WTC11 (cell line): ENCODE measurements at regions not wholly inside any gene's neighbourhood (a gene's known extent, or its start where the extent isn't known, plus 50 kb on each side); places are given as distances from the start of the nearest gene placed in this dataset.

Experiments
- ATF1 ChIP-seq: sonication (generic); formaldehyde crosslinking; IDR thresholded peaks from 2 replicates; pipeline ENCODE4 v1.8.1; 2023; ENCODE audit warnings: mild to moderate bottlenecking, moderate library complexity, missing genetic modification reagents
- ELF4 ChIP-seq: sonication (generic); formaldehyde crosslinking; IDR thresholded peaks from 2 replicates; pipeline ENCODE4 v1.8.1; 2022; ENCODE audit warnings: low read depth, mild to moderate bottlenecking, moderate library complexity, missing genetic modification reagents
- JUN ChIP-seq: sonication (generic); formaldehyde crosslinking; IDR thresholded peaks from 2 replicates; pipeline ENCODE4 v1.8.0; 2023; ENCODE audit warnings: mild to moderate bottlenecking, missing genetic modification reagents
- NR1H2 ChIP-seq: sonication (generic); formaldehyde crosslinking; IDR thresholded peaks from 2 replicates; pipeline ENCODE4 v1.9.0; 2021; ENCODE audit warnings: mild to moderate bottlenecking, moderate library complexity, missing genetic modification reagents
- ZNF232 ChIP-seq: sonication (generic); formaldehyde crosslinking; IDR thresholded peaks from 2 replicates; pipeline ENCODE4 v1.8.0; 2022; ENCODE audit warnings: mild to moderate bottlenecking, missing genetic modification reagents
- ZNF416 ChIP-seq: fragments of 250-450 bp; sonication (Bioruptor Pico); IDR thresholded peaks from 2 replicates; pipeline ENCODE4 v1.9.0; 2021; ENCODE audit warnings: mild to moderate bottlenecking, inconsistent platforms
- TF ChIP-seq, protein P1 (sequence below): fragments of 200-600 bp; IDR thresholded peaks from 2 replicates; pipeline ENCODE4 v1.8.0; 2022; ENCODE audit warnings: antibody characterized with exemption
- TF ChIP-seq, protein P2 (sequence below): sonication (generic); formaldehyde crosslinking; IDR thresholded peaks from 2 replicates; pipeline ENCODE4 v1.8.0; 2022; ENCODE audit warnings: mild to moderate bottlenecking, missing genetic modification reagents
- TF ChIP-seq, protein P3 (sequence below): sonication (generic); formaldehyde crosslinking; conservative IDR thresholded peaks from 2 replicates; pipeline ENCODE4 v1.8.1; 2023; ENCODE audit warnings: mild to moderate bottlenecking, low read depth, missing genetic modification reagents, moderate library complexity

DNA sequence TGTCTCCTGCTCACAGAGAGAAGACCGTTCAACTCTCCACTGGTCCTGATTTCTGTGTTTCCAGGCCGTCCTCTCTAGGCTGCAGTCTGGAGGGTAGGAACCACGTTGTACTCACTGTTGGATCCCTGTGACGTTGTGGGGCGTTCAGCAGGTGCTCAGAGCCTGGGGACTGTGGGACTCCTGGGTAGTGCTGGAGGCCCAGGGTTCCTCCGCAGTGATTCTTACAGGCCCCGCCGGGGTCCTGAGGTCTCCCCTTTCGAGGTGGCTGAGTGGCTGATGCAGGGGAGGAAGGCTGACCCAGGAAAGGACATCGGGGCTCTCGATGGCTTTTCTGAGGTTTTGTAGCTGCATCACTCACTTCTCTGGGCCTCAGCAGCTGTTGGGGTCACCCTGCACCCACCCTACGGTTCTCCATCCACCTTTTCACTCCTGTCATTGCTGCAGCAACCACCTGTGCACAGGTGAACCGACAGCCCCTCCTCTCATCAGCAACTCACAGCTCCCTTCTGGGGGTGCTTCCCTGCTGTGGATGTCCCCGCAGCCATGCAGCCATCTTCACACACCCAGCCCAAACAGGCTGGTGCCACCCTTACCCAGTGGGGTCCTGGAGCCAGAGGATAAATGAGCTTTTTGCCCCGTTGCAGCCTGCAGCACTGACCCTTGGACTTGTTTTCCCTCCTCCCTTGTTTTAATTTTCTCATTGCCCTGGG, 169.6 kb upstream of the HDAC4 start:
- TF ChIP-seq ELF4 (CRISPR knock-in tag): no peak
- no peak for TF ChIP-seq ZNF416 (CRISPR knock-in tag)
- no peak for TF ChIP-seq JUN (CRISPR knock-in tag)
- TF ChIP-seq, protein P1, sequence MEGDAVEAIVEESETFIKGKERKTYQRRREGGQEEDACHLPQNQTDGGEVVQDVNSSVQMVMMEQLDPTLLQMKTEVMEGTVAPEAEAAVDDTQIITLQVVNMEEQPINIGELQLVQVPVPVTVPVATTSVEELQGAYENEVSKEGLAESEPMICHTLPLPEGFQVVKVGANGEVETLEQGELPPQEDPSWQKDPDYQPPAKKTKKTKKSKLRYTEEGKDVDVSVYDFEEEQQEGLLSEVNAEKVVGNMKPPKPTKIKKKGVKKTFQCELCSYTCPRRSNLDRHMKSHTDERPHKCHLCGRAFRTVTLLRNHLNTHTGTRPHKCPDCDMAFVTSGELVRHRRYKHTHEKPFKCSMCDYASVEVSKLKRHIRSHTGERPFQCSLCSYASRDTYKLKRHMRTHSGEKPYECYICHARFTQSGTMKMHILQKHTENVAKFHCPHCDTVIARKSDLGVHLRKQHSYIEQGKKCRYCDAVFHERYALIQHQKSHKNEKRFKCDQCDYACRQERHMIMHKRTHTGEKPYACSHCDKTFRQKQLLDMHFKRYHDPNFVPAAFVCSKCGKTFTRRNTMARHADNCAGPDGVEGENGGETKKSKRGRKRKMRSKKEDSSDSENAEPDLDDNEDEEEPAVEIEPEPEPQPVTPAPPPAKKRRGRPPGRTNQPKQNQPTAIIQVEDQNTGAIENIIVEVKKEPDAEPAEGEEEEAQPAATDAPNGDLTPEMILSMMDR: no peak
- no peak for TF ChIP-seq NR1H2 (CRISPR knock-in tag)
- TF ChIP-seq, protein P2, sequence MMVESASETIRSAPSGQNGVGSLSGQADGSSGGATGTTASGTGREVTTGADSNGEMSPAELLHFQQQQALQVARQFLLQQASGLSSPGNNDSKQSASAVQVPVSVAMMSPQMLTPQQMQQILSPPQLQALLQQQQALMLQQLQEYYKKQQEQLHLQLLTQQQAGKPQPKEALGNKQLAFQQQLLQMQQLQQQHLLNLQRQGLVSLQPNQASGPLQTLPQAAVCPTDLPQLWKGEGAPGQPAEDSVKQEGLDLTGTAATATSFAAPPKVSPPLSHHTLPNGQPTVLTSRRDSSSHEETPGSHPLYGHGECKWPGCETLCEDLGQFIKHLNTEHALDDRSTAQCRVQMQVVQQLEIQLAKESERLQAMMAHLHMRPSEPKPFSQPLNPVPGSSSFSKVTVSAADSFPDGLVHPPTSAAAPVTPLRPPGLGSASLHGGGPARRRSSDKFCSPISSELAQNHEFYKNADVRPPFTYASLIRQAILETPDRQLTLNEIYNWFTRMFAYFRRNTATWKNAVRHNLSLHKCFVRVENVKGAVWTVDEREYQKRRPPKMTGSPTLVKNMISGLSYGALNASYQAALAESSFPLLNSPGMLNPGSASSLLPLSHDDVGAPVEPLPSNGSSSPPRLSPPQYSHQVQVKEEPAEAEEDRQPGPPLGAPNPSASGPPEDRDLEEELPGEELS (CRISPR knock-in tag): no peak
- TF ChIP-seq ATF1: no peak
- no peak for TF ChIP-seq ZNF232 (CRISPR knock-in tag)
- TF ChIP-seq, protein P3, sequence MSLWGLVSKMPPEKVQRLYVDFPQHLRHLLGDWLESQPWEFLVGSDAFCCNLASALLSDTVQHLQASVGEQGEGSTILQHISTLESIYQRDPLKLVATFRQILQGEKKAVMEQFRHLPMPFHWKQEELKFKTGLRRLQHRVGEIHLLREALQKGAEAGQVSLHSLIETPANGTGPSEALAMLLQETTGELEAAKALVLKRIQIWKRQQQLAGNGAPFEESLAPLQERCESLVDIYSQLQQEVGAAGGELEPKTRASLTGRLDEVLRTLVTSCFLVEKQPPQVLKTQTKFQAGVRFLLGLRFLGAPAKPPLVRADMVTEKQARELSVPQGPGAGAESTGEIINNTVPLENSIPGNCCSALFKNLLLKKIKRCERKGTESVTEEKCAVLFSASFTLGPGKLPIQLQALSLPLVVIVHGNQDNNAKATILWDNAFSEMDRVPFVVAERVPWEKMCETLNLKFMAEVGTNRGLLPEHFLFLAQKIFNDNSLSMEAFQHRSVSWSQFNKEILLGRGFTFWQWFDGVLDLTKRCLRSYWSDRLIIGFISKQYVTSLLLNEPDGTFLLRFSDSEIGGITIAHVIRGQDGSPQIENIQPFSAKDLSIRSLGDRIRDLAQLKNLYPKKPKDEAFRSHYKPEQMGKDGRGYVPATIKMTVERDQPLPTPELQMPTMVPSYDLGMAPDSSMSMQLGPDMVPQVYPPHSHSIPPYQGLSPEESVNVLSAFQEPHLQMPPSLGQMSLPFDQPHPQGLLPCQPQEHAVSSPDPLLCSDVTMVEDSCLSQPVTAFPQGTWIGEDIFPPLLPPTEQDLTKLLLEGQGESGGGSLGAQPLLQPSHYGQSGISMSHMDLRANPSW (CRISPR knock-in tag): no peak
